GM19328 (cell line): ENCODE measurements at regions not wholly inside any gene's neighbourhood (a gene's known extent, or its start where the extent isn't known, plus 50 kb on each side); places are given as distances from the start of the nearest gene placed in this dataset.

Source experiments
- ATAC-seq: cut with Tn5 transposase; IDR thresholded peaks from one replicate; pipeline ENCODE4 v1.9.1; 2021; ENCODE audit warnings: mild to moderate bottlenecking, moderate library complexity; ENCODE audit not compliant: unreplicated experiment

DNA sequence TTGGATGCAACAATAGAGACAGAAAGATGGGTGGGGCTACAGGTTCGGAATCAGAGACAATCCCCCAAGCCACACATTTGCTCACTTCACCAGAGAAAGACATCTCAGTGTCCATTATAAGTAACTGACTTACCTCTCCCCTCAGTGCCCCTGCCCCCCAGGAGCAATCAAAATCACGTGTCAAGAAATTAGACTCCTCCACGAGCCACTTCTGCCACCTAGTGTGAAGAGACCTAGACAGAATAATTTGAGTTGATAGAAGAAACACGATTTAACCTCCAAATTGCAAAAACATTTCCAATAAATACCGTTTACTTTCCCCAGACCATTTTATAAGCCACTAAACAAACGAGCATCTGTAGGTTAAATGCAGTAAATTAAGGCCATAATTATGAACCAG lies 123.2 kb downstream of the SLC30A10 start:
- no peak for ATAC-seq

DNA sequence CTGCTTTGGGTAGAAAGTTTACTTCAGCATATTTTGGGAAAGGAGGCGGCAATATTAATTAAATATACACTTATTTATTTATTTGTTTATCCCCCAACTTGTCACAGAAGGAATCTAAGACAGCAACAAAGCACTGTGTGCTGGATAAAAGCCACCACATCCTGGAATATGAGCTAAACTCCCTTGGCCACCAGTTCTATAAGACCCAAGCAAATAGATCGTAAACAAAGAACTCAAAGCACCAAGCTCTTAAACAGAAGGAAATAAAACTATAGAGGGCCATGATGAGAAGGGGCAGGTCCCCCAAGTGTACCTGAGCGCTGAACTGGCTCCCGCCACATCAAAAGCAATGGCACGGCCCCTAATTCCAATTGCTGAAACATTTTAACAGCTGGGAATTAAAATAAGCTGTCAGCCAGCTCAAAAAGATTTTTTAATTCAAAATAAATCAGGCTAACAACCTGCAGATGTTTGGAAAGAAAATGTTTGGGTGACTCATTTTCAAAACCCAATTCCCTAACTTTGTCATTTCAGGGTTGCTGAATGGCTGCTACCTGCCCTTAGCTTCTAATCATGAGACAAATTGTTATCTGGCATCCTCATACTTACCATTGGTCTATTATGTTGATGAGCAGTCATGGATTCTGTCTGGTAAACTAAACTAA lies 127.1 kb downstream of the SLC30A10 start:
- no peak for ATAC-seq

DNA sequence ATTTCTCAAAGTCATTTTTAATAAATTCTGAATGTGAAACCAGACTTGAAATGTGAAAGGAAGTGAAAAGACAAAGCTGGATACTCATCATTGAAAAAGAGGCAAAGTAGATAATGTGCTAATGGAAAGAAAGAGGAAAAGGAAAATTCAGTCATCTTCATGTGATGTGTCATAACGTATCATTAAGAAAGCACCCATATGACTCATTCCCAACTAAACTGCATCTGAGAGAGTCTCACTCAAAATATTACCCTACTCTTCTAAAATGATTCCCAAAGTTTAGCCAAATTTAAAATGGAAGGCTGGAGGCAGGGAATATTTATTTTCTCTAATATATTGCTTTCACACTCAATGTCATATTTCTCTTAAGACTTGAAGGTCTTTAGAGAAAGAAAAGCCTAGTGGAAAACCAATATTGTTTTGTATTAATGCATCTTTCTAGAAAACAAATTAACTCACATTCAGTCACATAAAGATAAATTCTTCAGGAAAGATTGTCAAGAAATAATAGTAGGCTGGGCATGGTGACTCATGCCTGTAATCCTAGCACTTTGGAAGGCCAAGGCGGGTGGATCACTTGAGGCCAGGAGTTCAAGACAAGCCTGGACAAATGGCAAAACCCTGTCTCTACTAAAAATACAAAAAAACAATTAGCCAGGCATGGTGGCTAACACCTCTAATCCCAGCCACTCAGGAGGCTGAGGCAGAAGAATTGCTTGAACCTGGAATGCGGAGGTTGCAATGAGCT lies 129.9 kb downstream of the SLC30A10 start:
- no peak for ATAC-seq

DNA sequence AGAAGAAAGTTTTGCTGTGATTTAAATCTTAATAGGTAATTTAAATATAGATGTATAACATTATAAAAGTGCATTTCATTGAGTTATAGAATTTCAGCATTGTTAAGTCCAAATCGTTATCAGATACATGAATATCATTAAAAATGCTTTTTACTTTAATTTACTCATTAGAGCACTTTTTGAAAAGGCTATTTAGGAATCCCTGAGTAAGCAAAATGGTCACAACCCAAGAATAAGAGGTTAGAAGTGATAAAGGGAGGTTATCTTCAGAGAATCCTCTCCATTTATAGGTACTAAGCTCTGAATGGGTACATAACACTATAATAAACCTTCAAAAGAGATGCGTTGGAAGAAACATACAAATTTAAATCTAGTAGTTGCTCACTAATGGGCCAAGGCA lies 130.7 kb downstream of the SLC30A10 start:
- no peak for ATAC-seq

DNA sequence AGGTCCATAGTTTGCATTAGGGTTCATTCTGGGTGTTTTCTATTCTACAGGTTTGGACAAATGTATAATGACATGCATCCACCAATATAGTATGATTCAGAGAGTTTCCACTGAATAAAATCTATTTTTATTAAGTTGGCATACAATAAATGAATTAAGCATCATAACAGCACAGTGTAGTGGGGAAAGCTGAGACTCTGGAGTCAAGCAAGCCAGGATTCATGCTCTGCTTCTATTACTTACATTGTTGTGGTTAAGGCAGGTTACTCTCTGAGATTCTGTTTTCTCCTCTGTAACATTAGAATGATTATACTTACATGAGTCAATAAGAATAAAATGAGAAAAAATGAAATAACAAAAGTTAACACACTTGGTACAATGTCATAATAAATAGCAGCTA lies 131.3 kb downstream of the SLC30A10 start:
- ATAC-seq: no peak

DNA sequence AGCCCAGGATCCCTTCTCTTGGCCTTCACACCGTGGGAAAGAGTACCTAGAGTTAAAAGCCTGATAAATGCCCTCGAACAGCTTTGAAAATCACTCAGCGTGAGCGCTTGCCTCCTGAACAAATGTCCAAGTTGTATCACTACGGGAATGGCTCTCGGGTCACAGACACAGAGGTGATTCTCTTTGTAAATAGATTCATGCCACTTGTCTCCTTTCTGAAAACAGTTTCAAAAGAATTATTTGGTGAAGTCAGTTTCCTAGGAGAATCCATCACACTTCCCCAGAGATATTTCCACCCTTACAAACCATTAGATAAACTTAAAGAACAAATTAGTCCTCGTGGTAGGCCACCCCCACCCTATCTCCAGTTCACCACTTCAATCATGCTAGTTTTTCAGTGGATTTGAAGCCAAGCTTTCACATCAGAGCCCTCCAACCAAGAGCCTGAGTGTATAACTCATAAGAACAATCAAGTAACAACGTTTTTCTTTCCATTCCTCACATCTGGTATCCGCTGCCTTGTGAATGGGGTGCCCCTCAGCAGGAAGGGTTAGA lies 132.9 kb downstream of the SLC30A10 start:
- no peak for ATAC-seq

DNA sequence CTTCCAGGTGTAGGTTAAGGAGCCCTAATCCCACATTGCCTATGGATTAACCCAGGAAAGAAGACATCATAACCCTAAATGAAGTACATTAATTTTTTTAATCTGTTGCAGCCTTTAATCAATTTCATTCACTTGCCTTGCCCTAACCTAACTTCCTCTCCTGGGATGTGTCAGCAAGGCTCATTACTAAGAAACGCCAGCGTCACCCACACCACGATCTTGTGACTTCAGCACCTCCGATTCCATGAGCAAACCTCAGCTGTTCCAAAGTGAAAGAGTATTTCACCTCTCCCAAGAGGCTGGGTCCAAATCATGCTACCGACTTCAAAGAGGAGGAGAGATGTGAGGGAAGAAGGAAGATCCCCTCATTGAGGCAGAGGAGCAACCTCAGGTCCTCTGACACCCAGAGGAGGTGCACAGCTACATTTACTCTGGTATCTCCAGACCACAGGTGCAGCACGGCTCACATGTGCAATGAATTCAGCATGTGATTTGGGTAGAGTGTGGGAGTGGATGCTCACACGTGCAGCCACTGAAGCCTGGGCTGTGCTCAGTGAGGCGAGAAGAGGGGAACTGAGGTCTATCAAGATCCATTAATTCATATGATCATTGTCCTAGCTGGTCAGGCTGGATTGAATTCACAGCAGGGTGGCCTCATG lies 134.1 kb downstream of the SLC30A10 start:
- ATAC-seq: peak; percentile 90

DNA sequence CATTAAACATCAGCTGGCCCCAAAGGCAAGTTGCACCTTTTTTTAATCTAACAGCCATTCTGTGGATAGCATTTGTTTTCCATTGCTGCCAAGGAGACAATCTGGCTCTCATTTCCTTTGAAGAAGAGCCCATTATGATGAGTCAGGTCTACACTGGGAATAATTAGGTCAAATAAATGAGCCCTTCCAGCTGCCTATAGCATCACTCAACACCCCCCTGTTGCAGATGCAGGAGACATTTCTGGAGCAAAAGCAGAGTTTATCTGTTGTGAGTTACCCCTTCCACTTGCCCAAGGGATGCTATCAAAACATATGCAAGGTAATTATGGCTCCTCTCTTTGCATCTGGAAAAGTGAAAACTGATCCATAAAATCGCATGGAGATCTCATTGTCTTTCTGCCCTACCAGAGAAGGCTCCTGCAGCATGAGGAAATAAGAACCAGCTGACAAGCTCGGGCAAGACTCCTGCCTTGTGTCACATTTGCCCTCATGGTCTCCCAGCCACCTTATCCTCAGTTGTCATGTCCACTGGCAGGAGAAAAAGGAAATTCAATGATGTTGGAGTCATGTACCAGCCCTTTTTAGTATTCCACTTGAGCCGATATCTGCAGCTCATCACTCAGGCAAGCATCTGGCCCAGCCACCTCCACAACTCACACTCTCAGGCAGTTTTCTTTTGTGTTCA lies 135.9 kb downstream of the SLC30A10 start:
- no peak for ATAC-seq

DNA sequence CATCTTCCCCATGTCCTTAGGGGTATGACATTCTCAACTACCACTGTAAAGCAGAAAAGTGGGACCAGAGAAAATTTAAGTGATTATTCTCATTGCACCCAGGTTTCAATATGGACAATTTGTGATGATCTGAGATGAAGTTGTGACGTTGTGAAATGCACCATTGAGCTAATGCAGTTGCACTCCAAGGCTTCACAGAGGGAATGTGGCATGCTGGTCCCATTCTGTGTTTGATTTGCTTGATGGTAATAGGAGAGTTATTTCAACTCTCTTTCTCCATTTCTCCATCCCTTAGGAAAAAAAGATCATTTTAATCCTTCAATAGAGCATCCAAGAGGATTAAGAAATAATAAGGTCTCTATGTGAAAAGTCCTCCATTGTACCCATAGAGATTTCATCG lies 136.6 kb downstream of the SLC30A10 start:
- ATAC-seq: no peak

DNA sequence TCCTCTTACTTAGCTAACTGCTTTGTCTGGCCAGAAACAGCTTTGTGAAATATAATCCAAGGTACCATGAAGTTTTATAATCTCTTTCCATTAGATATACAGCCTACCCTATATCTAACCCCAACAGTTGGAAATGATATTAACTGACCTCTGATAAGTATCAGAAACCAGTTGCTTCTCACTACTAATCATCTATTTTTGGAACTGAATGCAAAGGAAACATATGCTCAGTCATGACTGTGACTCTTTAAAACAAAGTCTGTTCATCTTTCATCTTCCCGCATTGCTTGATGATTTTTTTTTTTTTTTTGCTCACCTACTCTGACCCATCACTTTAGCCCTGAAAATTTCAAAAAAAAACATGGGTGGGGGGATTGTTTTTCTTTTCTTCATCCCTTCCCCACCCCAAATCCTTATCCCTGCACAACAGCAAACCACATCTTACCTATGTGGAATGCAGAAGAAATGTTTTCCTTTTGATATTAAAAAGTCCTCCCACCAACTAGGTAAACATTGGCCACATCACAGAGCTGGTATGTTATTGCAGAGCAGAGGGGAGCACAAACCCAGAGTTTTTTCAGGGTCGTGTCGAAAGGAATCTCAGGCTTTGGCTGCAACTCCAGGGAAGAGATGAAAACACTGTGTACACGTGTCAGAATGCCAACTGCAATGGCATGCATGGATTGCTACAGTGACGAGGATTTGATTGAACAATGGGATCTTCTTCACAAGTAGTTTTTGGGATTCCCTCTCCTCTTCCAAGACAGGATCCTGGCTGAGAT lies 137.3 kb downstream of the SLC30A10 start:
- ATAC-seq: no peak

DNA sequence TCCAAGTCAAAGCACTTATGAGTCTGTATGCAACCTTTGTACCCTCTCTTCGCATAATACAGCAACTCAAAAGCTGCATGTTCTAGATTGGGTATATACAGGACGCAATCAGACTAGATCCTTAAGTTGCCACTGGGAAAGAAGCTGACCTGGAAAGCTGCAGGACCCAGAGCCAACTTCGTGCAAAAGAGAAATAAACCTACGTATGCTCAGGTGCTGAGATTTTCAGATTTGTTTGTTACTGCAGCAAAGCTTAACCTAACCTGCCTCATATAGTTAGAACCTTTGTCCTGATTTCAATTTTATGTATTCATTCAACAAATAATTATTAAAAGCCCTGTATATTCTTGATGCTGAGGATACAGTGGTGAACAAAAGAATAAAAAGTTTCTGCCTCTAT lies 139.7 kb downstream of the SLC30A10 start:
- no peak for ATAC-seq

DNA sequence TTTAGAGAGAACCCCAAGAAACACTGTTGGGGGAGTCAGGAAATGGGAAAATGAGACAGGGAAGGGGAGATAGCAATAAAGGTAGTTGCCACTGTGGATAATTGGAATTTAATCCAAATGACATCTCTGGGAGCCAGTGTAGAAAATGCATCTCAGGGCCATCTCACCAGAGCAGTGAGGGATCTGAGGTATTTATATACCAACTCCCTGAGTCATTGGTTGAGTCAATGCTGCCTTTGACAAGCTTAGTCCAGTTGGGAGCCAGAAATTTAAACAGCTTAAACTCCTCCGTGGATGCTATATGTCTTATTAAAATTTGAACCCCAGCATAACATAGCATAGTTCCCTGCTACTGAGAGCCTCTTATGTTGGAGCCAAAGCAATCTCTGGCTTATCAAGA lies 140.3 kb downstream of the SLC30A10 start:
- ATAC-seq: no peak

DNA sequence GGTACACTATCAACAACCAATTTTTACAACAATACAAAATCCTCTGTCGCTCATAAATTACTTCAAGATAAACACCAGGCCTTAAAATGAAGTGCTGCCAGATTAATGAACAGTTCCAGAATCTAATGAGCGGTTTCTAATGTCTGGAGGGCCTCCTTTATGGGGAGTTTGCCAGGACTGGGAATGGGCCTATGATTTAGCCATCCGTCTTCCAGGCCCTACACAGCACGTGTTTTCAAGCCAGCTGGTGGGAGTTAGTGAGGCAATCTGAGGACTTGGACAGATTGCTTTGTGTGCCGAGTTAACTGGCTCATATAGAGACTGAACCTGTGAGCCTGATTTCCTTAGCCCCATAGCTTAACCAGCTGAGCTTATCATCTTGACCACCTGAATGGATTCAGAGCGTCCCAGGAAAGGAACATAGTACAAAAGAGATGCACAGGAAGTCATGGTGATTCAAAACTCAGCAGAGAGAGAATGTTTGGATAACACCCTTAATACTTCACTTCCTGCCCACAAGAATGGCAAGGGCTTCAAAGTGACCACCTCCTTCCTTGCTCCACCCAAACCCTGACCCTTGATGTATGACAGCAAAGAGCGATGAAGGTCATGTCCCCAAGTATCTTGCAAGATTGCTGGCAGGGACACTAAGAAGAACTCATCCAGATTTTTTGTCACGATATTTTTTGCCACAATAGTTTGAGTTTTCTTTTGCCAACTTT lies 143.5 kb downstream of the SLC30A10 start:
- no peak for ATAC-seq

DNA sequence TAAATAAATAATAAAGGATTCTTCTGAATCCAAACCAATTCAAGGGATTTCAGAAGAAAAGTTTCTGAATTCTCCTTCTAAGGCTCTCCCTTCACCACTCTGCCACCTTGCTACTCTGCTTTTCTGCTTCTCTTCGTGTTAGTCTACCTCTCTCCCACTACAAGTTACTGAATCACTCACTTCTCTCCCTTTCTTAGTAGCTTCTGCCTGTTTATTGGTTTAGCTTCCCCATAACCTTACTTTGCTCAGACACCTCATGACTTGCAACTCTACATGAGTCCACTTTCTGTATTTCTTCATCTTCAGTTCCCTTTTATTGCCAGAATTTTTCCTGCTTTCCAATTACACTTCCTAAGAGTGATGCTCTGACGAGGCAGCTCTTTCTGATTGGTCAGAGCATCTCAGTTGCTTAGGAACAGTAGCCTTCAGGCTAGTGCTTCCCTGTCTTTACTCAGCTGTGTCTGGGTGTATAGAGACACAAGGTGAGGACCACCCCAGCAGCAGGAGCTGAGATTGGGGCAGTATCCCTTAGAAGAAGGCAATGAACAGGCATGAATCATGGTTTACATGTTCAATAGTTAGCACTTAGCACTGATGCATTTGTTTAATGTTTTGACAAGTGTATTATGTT lies 144.6 kb downstream of the SLC30A10 start:
- no peak for ATAC-seq

DNA sequence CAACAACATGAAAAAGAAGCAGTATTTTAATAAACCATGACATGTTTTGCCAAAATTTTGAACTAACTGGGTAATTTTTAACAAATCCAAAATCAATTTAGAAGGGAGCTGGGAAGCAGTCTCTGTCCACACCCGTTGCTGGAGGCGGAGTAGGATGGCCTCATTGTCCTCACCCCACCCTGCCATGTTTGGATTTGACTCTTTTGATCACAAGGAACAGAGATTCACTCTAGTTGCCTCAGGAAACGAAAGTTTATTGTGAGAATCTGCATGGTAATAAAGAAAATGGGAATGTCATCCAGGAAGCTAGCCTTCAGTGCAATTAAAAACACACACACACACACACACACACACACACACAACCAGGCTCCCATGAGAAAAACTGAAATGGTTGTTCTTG lies 145.4 kb downstream of the SLC30A10 start:
- ATAC-seq: no peak

DNA sequence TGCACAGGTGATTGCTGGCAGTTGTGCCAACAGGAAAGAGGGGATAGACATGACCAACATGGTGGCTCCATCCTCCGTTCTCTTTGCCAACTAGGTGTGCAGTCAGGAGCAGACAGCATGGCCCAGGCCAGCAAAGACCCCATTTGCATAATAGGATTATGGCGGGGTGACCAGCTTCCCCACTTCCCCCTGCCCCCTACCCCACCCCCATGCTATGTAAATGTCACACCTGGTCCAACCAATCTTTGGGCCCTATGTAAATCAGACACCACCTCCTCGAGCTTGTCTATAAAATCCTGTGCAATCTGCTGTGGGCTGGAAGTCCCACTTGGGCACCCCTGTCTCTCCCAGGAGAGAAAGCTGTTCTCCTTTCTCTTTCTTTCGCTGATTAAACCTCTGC lies 146.0 kb downstream of the SLC30A10 start:
- no peak for ATAC-seq

DNA sequence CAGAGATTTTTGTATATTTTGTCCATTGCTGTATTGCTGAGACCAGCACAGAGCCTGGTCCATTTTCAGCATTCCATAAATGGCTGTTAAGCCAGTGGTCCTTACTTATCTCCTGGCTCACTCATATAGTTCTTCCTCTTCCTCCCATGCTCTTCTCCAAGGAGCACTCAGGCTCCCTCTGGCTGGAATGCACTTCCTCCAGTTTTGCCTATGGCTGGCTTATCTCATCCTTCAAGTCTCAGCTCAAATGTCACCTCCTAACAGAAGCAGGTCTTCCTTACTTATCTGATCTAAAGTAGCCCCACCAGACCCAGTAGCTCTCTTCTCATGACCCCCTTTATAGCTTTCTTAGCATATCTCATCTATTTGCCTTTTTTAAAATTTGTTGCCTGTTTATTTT lies 146.9 kb downstream of the SLC30A10 start:
- no peak for ATAC-seq

DNA sequence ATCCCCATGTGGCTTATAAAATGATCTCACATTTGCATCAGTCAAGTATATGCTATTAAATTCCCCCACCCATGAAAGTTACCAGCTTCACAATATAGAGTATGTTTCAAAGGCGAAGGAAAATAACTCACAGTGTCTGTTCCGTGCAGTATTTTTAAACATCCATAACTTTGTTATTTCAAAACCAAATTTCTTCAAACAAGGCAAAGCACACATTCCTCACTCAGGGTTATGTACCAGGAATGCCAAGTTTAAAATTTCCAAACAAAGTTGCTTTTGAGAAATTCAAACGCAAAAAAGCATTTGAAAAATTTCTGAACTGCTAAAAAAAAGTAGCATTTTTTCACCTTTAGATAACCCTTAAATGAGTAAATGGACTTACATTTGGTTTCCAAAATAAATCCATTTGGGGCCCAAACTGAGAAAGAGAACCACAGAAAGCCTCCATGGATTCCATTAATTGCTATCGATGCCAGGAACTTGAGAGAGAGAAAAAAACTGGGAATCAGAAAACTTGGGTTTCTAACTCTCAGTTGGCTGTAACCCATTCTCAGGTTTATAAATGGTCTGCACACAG lies 149.5 kb downstream of the SLC30A10 start:
- no peak for ATAC-seq

DNA sequence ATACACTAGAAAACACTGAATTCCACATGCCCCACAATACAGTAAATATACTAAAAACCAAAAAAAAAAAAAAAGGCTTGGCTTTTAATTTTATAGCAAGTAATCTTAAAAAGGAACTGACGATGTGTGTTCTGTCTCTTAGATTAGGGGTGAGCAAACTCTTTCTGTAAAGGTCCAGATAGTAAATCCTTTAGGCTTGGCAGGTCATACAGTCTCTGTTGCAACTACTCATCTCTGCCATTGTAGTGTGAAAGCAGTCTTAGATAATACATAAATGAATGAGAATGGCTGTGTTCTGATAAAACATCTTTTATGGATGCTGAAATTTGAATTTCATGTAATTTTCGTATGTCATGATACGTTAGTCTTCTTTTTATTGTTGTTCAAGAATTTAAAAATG lies 150.2 kb downstream of the SLC30A10 start:
- no peak for ATAC-seq
